OCI-LY7 (cell line): ENCODE measurements at regions not wholly inside any gene's neighbourhood (a gene's known extent, or its start where the extent isn't known, plus 50 kb on each side); places are given as distances from the start of the nearest gene placed in this dataset.

Experiments
- BruUV-seq: library from RNA; stranded (reverse); fragments of 400-500 nt; replicated peaks from 2 replicates; lab custom pipeline; 2021; lab: Mats Ljungman, UMichigan
- CTCF ChIA-PET: fragments of 300-600 bp; sonication (Branson Sonifier 250); formaldehyde crosslinking; loops from one replicate; lab custom pipeline; 2022; ENCODE audit warnings: antibody characterized with exemption; ENCODE audit not compliant: unreplicated experiment; lab: Charles Lee
- POLR2A ChIA-PET: fragments of 300-600 bp; sonication (Branson Sonifier 250); formaldehyde crosslinking; loops from one replicate; lab custom pipeline; 2022; ENCODE audit warnings: antibody characterized with exemption; lab: Charles Lee
- DNase-seq: peaks from one replicate; pipeline ENCODE4 v3.0.0-alpha.2; 2015; ENCODE audit warnings: low spot score
- H2AFZ ChIP-seq: fragments of 200-600 bp; sonication (generic), shearing (Covaris generic); 2 replicates; pipeline ENCODE4 v1.6.1; 2014; ENCODE audit warnings: mild to moderate bottlenecking, antibody characterized with exemption, low read length, moderate library complexity
- H3K27ac ChIP-seq: fragments of 200-600 bp; sonication (generic); 2 replicates; pipeline ENCODE4 v1.5.1; 2014; ENCODE audit warnings: mixed run types, low read depth, mild to moderate bottlenecking, moderate library complexity, low read length, inconsistent platforms; ENCODE audit not compliant: poor library complexity, severe bottlenecking
- H3K36me3 ChIP-seq: fragments of 200-600 bp; sonication (generic); 2 replicates; pipeline ENCODE4 v1.6.1; 2014; ENCODE audit warnings: mild to moderate bottlenecking, antibody characterized with exemption, low read length, moderate library complexity, mixed read lengths; ENCODE audit not compliant: insufficient read depth
- H3K4me1 ChIP-seq: fragments of 200-600 bp; sonication (generic); 2 replicates; pipeline ENCODE4 v1.5.1; 2014; ENCODE audit warnings: mild to moderate bottlenecking, low read length; ENCODE audit not compliant: insufficient read depth, poor library complexity, severe bottlenecking
- H3K4me2 ChIP-seq: fragments of 200-600 bp; sonication (generic); 2 replicates; pipeline ENCODE4 v1.6.1; 2014; ENCODE audit warnings: mild to moderate bottlenecking, low read length
- H3K4me3 ChIP-seq: fragments of 200-600 bp; sonication (generic); 2 replicates; pipeline ENCODE4 v1.5.1; 2014; ENCODE audit warnings: mild to moderate bottlenecking, low read depth, low read length; ENCODE audit not compliant: poor library complexity, severe bottlenecking
- H3K79me2 ChIP-seq: fragments of 200-600 bp; sonication (generic); 2 replicates; pipeline ENCODE4 v1.6.1; 2016; ENCODE audit warnings: low read depth, mild to moderate bottlenecking, low read length, moderate library complexity, mixed read lengths; ENCODE audit not compliant: insufficient read depth
- H3K9me2 ChIP-seq: fragments of 200-600 bp; sonication (generic); 2 replicates; pipeline ENCODE4 v1.6.1; 2016; ENCODE audit warnings: mild to moderate bottlenecking, low read length, mixed read lengths; ENCODE audit not compliant: insufficient read depth
- H3K9me3 ChIP-seq: fragments of 200-600 bp; sonication (generic); 2 replicates; pipeline ENCODE4 v1.6.1; 2014; ENCODE audit warnings: mild to moderate bottlenecking, mixed run types, low read length, mixed read lengths
- H4K20me1 ChIP-seq: fragments of 200-600 bp; sonication (generic); 2 replicates; pipeline ENCODE4 v1.6.1; 2014; ENCODE audit warnings: mild to moderate bottlenecking, antibody characterized with exemption, low read length, moderate library complexity, mixed read lengths; ENCODE audit not compliant: insufficient read depth
- EZH2phosphoT487 ChIP-seq: fragments of 200-600 bp; sonication (generic); IDR thresholded peaks from 2 replicates; pipeline ENCODE4 v1.6.1; 2018; ENCODE audit warnings: low read depth, borderline replicate concordance, mild to moderate bottlenecking, mixed run types, antibody characterized with exemption, low read length, moderate library complexity, mixed read lengths
- intact Hi-C: fragments of 100-400 bp; cut with micrococcal nuclease; formaldehyde crosslinking; loops from one replicate; pipeline ENCODE4 v1.10.0; 2022; ENCODE audit not compliant: unreplicated experiment
- TF ChIP-seq, protein P1 (sequence below): fragments of 200-600 bp; sonication (generic); conservative IDR thresholded peaks from 2 replicates; pipeline ENCODE4 v1.5.1; 2014; ENCODE audit warnings: mild to moderate bottlenecking, antibody characterized with exemption, low read length, moderate library complexity, mixed read lengths

GRCh38 chr21:28445141-28445830 is 547.4 kb downstream of the LTN1 start:
- Histone ChIP-seq H3K36me3 (no peaks in the 10 kb centered on the region), H3K27ac (no peak overlapping the region), H3K9me3 (no peaks in the 10 kb centered on the region), H3K4me2 (no peak overlapping the region), H3K79me2 (no peaks in the 10 kb centered on the region), H3K4me1 (no peaks in the 10 kb centered on the region), H2AFZ (no peak overlapping the region), H3K9me2 (no peaks in the 10 kb centered on the region), H3K4me3 (no peak overlapping the region), H4K20me1 (no peaks in the 10 kb centered on the region)
- DNase-seq: no peak
- BruUV-seq: no TSS peak
- intact Hi-C loops: no loop called here
- ChIA-PET CTCF (no interaction called here), POLR2A (no interaction called here)
- TF ChIP-seq EZH2phosphoT487: no peak
- TF ChIP-seq, protein P1, sequence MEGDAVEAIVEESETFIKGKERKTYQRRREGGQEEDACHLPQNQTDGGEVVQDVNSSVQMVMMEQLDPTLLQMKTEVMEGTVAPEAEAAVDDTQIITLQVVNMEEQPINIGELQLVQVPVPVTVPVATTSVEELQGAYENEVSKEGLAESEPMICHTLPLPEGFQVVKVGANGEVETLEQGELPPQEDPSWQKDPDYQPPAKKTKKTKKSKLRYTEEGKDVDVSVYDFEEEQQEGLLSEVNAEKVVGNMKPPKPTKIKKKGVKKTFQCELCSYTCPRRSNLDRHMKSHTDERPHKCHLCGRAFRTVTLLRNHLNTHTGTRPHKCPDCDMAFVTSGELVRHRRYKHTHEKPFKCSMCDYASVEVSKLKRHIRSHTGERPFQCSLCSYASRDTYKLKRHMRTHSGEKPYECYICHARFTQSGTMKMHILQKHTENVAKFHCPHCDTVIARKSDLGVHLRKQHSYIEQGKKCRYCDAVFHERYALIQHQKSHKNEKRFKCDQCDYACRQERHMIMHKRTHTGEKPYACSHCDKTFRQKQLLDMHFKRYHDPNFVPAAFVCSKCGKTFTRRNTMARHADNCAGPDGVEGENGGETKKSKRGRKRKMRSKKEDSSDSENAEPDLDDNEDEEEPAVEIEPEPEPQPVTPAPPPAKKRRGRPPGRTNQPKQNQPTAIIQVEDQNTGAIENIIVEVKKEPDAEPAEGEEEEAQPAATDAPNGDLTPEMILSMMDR: no peak

- intact Hi-C loops: no loop called here
- Histone ChIP-seq H3K36me3 (no peaks in the 10 kb centered on the region), H3K27ac (no peak overlapping the region), H4K20me1 (no peaks in the 10 kb centered on the region), H3K9me3 (no peaks in the 10 kb centered on the region), H2AFZ (no peak overlapping the region), H3K4me1 (no peaks in the 10 kb centered on the region), H3K4me2 (no peak overlapping the region), H3K4me3 (no peak overlapping the region), H3K9me2 (no peaks in the 10 kb centered on the region), H3K79me2 (no peaks in the 10 kb centered on the region)
- DNase-seq: no peak
- TF ChIP-seq EZH2phosphoT487: no peak
- TF ChIP-seq, protein P1: no peak
- POLR2A ChIA-PET: no interaction called here
- BruUV-seq: no TSS peak
- CTCF ChIA-PET: no interaction called here
These were observed 548.1 kb downstream of the LTN1 start for GRCh38 chr21:28444557-28444956.

DNA sequence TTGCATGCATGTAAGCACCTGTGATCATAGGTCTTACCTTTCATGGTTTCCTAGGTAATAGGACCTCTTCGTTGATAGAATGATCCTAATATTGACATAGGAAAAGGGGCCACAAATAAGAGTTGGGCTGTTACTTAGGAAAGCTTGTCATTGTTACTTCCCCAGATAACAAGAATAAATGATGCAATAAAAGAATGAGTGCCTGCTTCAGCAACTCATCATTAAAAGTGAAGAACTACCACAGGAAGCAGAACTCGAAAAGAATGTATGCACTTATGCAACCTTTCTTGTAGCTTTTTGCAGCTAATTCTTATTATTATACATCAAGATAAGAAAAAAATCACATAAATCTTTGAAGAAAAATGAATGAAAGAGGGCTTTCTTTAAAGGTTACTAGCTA is 548.6 kb downstream of the LTN1 start:
- no TSS peak for BruUV-seq
- H3K36me3 ChIP-seq: no peaks in the 10 kb centered on the region
- POLR2A ChIA-PET: no interaction called here
- intact Hi-C loops: no loop called here
- H3K4me3 ChIP-seq: no peak overlapping the region
- H3K4me1 ChIP-seq: no peaks in the 10 kb centered on the region
- H3K9me2 ChIP-seq: no peaks in the 10 kb centered on the region
- no peak overlapping the region for H2AFZ ChIP-seq
- no peak for DNase-seq
- no peaks in the 10 kb centered on the region for H3K79me2 ChIP-seq
- no peaks in the 10 kb centered on the region for H3K9me3 ChIP-seq
- TF ChIP-seq, protein P1: no peak
- no peak for TF ChIP-seq EZH2phosphoT487
- H3K4me2 ChIP-seq: no peak overlapping the region
- CTCF ChIA-PET: no interaction called here
- no peaks in the 10 kb centered on the region for H4K20me1 ChIP-seq
- H3K27ac ChIP-seq: no peak overlapping the region
